Neural progenitor cell (in vitro differentiated cells): ENCODE measurements at regions not wholly inside any gene's neighbourhood (a gene's known extent, or its start where the extent isn't known, plus 50 kb on each side); places are given as distances from the start of the nearest gene placed in this dataset.

ENCODE experiments used
- CTCF ChIP-seq: fragments of 200-600 bp; sonication (generic); IDR thresholded peaks from 2 replicates; pipeline ENCODE4 v1.5.1; 2017; ENCODE audit warnings: antibody characterized with exemption, mild to moderate bottlenecking
- EZH2phosphoT487 ChIP-seq: fragments of 200-600 bp; sonication (generic); IDR thresholded peaks from 2 replicates; pipeline ENCODE4 v1.6.1; 2017; ENCODE audit warnings: antibody characterized with exemption

- TF ChIP-seq CTCF (no peak), EZH2phosphoT487 (no peak)
Measured at GRCh38 chr14:105845725-105846309, 319.4 kb downstream of the TMEM121 start.
